RPMI7951 (cell line): ENCODE measurements at regions not wholly inside any gene's neighbourhood (a gene's known extent, or its start where the extent isn't known, plus 50 kb on each side); places are given as distances from the start of the nearest gene placed in this dataset.
"Not testable (repeated sequence)": the region's sequence is repeated elsewhere in the genome, so short reads cannot be mapped to it uniquely, and the experiment has no call there.

ENCODE experiments used
- DNase-seq: peaks from one replicate; pipeline ENCODE4 v3.0.0-alpha.2; 2012; ENCODE audit warnings: low read depth

DNA sequence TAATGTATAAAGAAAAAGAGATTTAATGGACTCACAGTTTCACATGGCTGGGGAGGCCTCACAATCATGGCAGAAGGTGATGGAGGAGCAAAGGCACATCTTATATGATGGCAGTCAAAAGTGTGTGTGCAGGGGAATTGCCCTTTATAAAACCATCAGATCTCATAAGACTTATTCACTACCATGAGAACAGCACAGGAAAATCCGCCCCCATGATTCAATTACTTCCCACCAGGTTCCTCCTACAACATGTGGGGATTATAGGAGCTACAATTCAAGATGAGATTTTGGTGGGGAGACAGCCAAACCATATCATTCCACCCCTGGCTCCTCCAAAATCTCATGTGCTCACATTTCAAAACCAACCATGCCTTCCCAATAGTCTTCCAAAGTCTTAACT, 82.5 kb upstream of the ANKRD1 start:
- not testable (repeated sequence) for DNase-seq

DNA sequence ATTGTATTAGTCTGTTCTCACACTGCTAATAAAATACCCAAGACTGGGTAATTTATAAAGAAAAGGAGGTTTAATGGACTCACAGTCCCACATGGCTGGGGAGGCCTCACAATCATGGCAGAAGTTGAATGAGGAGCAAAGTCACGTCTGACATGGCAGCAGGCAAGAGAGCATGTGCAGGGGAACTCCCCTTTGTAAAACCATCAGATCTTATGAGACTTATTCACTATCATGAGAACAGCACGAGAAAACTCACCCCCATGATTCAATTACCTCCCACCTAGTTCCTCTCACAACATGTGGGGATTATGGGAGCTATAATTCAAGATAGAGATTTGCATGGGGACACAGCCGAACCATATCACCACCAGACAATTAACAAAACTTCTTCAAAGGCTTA, 84.4 kb upstream of the ANKRD1 start:
- not testable (repeated sequence) for DNase-seq

DNA sequence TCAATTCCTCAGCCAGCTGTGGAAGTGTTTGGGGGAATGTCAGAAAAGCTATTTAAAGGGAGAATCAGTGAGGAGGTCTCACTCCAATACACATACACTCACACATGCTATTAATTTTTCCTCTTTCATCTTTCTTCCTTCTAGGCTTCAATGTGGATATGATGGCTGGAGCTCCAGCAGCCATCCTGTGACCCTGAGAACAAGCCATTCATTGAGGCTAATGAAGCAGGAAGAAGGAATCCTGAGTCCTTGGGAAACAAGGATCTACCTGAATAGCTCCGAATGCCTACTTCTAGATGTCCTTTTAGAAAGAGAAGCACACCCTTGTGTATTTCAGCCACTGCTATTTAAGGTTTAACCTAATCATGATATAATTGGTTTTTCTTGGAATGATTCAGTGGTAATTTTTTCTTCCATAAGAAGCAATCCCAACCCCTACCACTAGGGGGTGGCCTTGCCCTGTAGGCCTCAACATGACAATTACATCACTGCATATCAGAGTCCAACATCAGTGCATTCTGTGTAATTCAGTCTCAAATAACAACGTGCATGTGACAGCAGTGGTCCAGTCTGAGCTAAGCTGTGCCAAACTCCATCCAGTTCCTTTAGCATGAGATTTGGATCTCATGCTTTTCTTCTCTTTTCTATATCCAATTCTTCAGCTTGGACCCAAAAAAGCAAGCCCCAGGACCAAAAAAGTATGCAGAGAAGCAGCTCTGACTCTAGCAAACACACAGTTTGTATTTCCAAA, 85.3 kb upstream of the ANKRD1 start:
- DNase-seq: peak; percentile 65

DNA sequence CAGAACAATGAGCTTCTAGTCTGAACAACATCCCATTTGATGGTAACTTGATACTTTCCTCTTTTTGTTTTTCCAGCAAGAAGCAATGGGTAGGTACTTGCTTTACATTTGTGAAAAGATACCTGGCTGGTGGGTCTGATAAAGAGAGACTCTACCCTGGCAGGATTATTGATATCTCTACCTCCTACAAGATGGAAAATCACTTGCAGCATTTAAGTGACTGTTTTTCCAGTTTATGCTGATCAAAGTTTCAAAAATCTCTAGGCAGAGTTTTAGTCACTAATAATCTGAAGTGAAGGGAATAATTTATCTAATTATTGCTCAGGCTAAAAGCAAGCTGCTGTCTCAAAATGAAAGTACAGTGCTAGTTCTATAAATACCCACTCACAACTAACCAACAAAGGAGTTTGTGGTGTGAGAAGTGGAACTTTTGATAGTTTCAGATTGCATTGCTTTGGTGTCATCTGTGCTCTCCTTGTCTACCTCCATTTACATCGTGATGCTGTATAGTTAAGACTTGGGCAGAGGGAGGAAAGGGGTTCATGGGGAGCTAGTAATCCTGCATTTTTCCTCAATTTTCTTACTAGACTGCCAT, 86.0 kb upstream of the ANKRD1 start:
- DNase-seq: no peak

DNA sequence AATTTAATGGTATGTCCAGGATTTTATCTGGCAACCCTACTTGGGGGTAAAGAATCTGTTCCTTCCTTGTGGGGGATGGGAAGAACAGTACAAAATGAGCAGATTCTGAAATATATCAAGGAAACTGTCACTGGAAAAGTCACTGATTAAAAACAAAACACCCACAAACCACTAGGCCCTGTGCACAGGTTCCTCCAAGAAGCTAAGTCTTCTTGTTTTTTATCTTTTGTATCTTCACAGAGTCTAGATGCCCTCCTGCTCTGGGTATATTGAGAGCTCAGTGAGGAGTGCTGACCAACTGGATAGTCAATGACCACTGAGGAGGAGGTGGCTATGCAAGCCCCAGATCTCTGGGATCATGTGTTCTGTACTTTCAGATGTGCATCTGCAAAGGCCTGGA, 86.8 kb upstream of the ANKRD1 start:
- no peak for DNase-seq

DNA sequence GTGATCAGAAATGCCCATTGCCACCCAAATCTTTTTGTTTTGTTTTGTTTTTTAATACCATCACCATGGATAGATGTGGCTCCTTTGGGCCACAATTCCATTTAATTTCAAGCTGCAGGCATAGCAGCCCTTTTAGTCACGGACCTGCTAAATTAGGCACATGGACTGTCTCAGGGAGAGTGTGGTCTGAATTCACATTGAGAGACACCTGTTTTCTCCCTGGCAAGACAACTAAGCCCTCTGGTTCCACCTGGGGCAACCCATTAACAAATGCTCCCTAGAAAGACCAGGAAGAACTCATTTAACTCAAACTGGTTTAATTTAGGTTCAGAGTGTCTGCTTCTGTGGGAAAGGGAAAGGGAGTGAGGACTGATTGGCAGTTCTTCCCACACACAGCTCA, 88.2 kb upstream of the ANKRD1 start:
- DNase-seq: no peak

DNA sequence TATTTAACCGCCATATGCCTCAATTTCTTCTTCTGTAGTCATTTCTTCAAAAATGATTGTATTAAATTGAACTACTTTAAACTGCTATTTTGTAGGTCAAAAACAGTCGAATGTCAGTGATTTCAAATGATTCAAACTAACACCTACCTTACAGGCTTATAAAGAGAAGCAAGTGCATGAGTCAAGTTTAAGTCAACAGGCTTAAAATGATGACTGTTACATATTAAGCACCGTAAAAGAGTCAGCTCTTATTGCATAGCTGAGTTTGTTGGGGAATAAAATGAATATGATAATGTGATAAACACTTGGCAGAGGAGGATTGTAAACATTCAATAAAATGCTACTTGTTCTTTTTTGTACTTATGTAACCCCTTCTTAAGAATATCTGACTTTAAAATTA, 90.1 kb upstream of the ANKRD1 start:
- DNase-seq: no peak

DNA sequence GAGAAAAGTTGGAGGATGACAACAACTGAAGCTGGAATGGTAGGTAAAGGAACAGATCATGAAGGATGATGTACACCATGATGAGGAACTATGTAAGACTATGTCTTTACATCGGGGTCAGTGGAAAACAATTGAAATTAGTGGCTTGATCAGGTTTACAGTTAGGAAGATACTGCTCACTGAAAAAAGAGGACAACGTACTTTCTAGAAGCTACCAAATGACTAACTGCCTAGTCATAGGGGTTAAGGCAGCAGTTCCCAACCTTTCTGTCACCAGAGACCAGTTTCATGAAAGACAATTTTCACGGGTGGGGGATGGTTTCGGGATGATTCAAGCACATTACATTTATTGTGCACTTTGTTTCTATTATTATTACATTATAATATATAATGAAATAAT, 91.6 kb upstream of the ANKRD1 start:
- no peak for DNase-seq

DNA sequence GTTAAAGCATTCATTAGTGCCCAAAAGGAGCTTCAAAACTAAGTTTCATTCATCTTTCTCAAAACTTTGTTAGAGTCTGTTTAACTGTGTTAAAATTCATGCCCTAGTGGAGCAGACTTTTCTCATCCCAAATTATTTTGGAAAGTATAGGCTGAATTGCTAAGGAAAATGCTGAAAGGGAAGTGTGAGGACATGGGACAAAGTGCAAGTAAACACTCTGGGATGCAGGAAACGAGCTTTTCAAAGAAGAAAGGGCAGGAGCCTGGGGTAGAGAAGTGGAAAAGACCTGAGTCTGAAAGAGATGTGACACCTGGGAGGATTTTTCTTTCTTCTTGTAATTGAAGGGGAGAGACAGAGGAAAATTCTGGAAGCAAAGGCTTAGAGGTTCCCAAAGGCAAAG, 93.1 kb upstream of the ANKRD1 start:
- DNase-seq: no peak

DNA sequence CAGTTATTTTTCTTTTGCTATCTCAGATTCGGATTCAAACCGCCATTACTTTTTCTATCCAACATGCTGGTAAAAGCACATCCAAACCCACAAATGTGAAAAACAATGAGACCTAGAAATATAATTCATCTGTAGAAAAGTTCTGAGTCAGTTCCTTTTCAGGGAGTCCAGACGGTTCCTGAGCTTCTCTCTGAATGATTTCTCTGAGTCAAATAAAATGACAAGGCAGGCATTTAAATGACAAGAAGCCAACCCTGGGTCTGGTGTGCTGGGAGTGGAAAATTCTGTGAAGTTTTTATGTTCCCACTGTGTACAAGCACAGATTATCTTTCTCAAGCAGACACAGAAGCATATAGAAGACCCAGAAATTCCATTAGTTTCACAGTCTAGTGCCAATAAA, 96.3 kb upstream of the ANKRD1 start:
- no peak for DNase-seq

DNA sequence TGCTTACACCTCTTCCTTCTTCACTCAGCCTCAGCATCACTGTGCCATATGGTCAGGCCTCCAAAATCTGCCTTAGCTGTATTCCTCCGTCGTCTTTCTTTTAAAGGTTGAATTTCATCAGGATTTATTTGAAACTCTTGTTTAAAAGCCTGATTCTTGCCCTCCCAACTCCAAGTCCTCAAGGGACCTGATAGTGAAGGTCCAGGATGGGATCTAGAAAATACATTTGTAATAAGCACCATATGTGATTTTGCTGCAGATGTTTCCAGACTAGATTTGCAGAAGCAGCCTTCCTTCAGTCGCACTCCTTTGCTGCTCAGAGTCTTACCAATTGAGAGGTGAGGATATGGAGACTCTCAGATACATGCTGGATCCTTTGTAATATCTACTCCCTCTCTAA, 101.0 kb upstream of the ANKRD1 start:
- DNase-seq: no peak

DNA sequence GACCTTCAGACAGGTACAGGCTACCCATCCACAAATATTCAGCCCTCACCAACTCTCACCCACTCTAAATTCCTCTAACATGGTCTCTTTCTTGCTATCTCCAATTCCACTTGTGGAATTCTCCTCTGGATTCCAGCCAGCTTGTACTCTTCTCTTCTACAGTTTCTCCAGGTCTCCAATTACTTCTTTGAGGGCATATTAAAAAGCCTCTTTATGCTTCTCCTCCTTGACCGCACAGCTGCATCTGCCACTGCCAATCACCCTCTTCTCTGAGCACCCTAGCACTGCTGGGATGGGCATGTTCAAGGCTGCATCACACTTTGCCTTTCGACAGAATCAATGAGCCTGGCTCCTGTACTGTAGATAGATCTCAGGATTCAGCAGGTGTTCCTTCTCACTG, 101.5 kb upstream of the ANKRD1 start:
- DNase-seq: no peak

DNA sequence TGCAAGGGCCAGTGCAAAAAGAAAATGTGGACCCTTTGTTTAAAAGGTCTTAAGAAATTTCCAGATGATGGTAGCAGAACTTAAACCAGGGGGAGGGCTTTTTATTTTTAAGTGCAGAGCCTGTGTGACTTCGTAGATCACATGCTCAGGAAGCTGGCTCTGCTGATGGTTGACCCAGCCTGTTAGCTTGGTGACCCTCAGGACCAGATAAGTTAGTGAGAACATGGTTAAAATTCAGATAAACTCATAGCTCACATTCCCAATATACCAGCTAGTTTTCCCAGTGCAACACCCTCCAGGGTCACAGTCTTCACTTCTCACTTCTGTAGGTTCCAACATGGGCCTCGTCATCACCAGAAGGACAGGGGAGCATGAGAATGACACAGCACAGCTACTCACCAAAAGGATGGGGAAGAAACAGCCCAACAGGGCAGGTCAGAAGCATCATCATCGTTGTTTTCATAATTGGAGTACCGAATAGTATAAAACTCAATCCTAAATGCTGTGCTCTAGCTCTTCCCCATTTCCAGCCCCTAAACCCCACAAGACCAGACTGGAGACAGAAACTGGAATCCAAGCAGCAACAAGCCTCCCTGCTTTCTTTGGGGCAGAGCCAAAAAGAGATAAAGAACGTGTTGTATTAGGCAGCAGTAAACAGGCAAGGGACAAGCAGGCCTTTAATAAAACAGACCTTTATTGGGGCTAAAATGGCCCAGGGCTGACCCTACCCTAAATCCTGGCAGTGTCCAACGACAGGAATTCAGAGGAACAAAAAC, 102.2 kb upstream of the ANKRD1 start:
- DNase-seq: peak; percentile 48

DNA sequence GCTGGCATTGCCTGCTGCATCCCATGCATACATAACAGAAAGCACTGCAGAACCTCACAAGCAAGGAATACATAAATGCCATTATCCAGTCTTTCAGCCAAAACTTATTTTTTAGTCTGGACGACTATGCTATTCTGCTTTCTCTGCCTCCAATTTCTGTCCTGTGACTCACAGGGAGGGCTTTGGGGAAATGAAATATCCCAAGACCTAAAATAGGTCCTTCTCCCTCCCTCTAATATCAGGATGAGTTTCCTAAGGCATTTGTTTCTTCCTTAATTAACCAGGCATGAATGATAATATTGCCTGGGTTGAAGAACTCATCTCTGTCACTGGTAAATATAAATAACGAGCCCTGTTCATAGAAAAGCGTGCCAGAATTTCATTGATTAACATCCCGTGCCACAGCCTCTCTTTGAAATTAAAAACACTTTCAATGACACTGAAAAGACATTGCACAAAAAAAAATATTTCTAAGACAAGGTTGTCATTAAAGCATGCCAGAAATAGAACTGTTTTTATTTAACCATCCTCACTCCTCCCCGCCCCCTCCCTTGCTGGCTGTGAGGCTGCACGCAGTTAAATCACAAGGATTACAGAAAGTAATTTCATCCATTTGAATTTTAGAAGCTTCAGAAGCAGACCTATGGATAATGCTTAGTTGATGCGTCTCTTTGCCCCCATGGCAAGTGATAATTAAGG, 103.0 kb upstream of the ANKRD1 start:
- DNase-seq: no peak

DNA sequence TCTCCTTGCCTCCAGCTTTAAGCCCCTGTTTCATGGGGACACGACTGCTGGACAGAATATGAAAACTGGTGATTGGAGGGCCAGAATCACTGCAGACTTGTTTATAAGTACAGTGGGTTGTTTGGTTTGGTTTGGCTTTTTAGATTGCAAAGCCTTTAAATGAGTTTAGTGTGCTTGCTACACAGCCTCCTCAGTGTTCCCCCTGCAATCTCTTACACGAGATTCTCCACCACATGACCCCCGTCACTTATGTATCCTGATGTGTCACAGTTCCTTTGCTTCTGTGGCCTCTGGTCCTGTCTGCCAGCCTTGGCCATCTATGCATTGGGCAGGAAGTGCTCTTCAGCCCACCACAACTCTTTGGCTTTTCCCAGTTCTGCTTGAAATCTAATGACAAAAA, 103.7 kb upstream of the ANKRD1 start:
- DNase-seq: peak; percentile 29

DNA sequence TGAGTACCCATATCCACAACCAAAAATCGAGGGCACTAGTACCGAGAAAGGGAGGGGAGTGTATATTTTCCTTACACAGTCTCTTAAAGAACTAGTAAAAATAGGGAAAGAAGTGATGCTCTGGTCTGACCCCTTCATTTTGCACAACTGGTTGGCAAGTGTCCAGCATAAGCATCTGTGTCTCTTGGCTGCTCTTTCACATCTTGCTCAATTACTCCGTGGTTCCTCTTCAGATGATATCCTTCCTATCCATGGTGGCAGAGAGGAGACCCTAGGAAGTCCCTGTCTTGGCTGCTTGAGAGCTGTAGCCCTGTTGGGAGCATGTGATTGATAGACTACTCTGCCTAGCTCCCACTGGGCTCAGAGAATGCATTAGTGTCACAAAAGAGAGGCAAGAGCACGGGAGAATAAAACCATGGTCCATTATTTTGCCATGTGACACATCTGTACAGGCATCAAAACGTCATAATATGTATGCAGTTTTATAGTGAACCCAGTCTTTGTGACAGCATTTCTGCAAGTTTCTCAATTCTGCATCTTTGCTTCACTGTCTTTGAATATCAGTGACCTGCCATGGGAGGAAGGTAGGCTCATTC, 111.8 kb upstream of the ANKRD1 start:
- no peak for DNase-seq

DNA sequence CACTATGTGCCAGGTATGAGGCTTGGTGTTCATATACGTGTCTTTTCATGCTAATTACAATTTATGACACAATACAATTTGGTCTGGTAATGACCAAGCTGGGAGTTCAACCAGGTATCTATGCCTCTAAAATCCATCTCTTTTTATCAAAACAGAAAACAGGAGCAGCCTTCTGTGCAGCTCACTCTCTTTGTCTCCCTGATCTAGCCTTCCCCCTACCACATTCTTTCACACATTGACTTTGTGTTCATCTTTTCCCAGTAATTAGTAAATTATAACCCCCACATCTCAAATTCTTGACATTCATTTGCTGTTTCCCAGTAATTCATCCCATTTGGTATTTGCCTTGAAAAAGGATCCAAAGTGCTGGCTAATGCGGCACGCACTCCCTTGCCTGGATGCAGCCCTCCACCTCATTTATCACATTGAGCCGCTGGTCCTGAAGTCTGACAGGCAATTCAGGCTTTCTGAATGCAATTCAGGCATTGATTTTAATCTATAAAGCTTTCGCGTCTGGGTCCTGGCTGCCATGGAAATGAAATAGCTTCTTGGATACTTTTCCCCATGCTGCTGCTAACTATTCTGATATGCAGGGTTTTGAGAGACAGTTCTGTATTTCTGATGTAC, 112.5 kb upstream of the ANKRD1 start:
- no peak for DNase-seq

DNA sequence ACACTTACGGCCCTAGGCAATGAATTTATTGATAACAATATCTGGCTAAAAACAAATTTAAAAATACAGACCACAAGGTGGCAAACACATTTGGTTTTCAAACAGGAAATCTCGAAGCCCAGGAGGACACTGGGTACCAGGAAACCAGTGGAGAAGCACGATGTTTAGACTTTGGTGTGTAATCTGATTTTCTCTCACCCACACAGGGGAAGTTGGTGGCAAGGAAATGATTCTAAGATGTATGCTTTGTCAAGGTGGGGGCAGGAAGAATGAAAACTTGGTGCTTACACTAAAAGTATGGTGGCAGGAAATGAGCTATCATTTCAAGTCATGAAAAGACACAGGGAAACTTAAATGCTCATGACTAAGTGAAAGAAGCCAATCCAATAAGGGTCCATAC, 113.2 kb upstream of the ANKRD1 start:
- no peak for DNase-seq

DNA sequence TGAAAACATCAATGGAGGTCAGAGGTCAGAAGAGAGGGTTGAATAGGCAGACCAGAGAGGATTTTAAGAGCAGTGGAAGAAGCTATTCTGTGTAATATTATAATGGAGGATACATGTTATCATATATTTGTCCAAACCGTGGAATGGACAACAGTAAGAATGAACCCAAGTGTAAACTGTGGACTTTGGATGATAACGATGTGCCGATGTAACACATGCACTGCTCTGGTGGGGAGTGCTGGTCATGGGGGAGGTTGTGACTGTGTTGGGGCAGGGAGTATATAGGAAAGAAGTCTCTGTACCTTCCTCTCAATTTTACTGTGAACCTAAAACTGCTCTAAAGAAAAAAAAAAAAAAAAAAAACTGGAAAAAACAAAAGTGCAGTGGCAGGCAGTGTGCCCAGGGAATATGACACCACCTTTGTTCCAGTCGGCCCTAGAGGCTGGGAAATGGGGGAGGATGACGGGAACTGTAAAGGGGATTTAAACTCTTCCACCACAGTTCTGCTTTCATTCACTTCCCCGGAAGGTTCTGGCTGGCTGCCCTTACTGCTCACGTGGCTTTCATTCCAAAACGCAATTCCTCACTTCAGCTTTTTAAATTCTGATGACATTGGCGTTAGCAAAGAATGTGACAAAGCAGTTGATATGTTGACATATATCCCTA, 113.7 kb upstream of the ANKRD1 start:
- peak; percentile 71 for DNase-seq

DNA sequence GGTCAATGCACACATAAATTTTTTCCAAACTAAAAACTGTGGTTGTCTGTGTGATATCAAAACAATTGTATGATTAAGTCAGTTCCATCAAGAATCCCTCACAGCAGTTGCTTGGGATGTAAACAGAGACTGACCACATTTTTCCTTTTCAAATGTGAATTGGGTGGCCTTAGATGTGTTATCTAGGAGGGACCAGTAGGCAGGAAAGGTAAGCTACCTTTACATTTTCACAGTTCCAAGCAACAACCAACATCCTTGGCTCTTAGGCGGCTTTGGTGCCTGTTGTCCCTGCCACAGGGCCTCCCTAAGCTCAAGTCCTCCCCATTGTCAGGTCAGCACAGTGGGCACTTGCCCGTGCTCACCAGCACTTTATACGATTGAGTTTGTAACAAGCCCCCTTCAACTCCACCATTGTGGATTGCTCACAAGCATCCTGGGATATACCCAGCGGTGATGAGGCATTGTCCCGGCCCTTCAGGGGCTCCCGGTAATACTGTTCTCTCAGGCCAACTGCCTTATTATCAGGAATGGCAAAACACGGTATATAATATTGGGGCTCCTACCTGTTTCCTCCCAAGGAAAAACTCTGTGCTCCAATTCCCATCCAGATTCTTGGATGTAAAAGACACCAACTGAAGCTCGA, 114.9 kb upstream of the ANKRD1 start:
- DNase-seq: no peak
